Loucy (cell line): ENCODE measurements at regions not wholly inside any gene's neighbourhood (a gene's known extent, or its start where the extent isn't known, plus 50 kb on each side); places are given as distances from the start of the nearest gene placed in this dataset.

ENCODE experiments used
- H2AFZ ChIP-seq: fragments of 200-600 bp; sonication (generic); 2 replicates; pipeline ENCODE4 v1.6.0; 2016; ENCODE audit warnings: antibody characterized with exemption, mild to moderate bottlenecking, low read length, moderate library complexity
- H3F3A ChIP-seq: fragments of 200-600 bp; 2 replicates; pipeline ENCODE4 v1.6.0; 2016; ENCODE audit warnings: antibody characterized with exemption, low read depth, mild to moderate bottlenecking
- H3K27me3 ChIP-seq: fragments of 200-600 bp; sonication (generic); 2 replicates; pipeline ENCODE4 v1.6.1; 2014; ENCODE audit warnings: low read length, mild to moderate bottlenecking; ENCODE audit not compliant: insufficient read depth, poor library complexity, severe bottlenecking
- H3K36me3 ChIP-seq: fragments of 200-600 bp; sonication (generic); 2 replicates; pipeline ENCODE4 v1.6.1; 2016; ENCODE audit warnings: low read length; ENCODE audit not compliant: insufficient read depth
- H3K4me1 ChIP-seq: fragments of 200-600 bp; sonication (generic); 2 replicates; pipeline ENCODE4 v1.5.1; 2014; ENCODE audit warnings: low read length, mild to moderate bottlenecking; ENCODE audit not compliant: insufficient read depth, poor library complexity, severe bottlenecking
- H3K4me2 ChIP-seq: fragments of 200-600 bp; sonication (generic); 2 replicates; pipeline ENCODE4 v1.6.0; 2014; ENCODE audit warnings: antibody characterized with exemption, low read length, low read depth, mild to moderate bottlenecking; ENCODE audit not compliant: poor library complexity, severe bottlenecking
- H3K4me3 ChIP-seq: fragments of 200-600 bp; sonication (generic); 2 replicates; pipeline ENCODE4 v1.5.1; 2014; ENCODE audit warnings: low read length, mild to moderate bottlenecking, mixed read lengths; ENCODE audit not compliant: poor library complexity, severe bottlenecking
- H3K79me2 ChIP-seq: fragments of 200-600 bp; sonication (generic); 2 replicates; pipeline ENCODE4 v1.6.1; 2014; ENCODE audit warnings: low read length; ENCODE audit not compliant: insufficient read depth
- H3K9ac ChIP-seq: fragments of 200-600 bp; sonication (generic); 2 replicates; pipeline ENCODE4 v1.6.0; 2014; ENCODE audit warnings: mild to moderate bottlenecking, low read depth, low read length, moderate library complexity; ENCODE audit not compliant: poor library complexity, severe bottlenecking
- H3K9me2 ChIP-seq: fragments of 200-600 bp; sonication (generic); replicated peaks from 2 replicates; pipeline ENCODE4 v1.6.1; 2016; ENCODE audit warnings: low read depth, low read length, mixed read lengths
- H3K9me3 ChIP-seq: fragments of 200-600 bp; sonication (generic); 2 replicates; pipeline ENCODE4 v1.6.1; 2014; ENCODE audit warnings: mild to moderate bottlenecking, antibody characterized with exemption, low read length, low read depth; ENCODE audit not compliant: insufficient read depth
- H4K20me1 ChIP-seq: fragments of 200-600 bp; sonication (generic); 2 replicates; pipeline ENCODE4 v1.6.0; 2014; ENCODE audit warnings: antibody characterized with exemption, low read length, mild to moderate bottlenecking; ENCODE audit not compliant: insufficient read depth, poor library complexity, severe bottlenecking
- EZH2phosphoT487 ChIP-seq: fragments of 200-600 bp; IDR thresholded peaks from 2 replicates; pipeline ENCODE4 v1.6.1; 2018; ENCODE audit warnings: antibody characterized with exemption, mild to moderate bottlenecking, moderate library complexity, borderline replicate concordance
- TF ChIP-seq, protein P1 (sequence below): fragments of 200-600 bp; sonication (generic); conservative IDR thresholded peaks from 2 replicates; pipeline ENCODE4 v1.5.1; 2014; ENCODE audit warnings: mild to moderate bottlenecking, antibody characterized with exemption, low read length

- Histone ChIP-seq H3K4me3 (no peak overlapping the region), H3K36me3 (no peaks in the 10 kb centered on the region), H3K9ac (no peak overlapping the region), H3K4me2 (no peak overlapping the region), H3K9me2 (no peaks in the 10 kb centered on the region), H3K79me2 (no peaks in the 10 kb centered on the region), H4K20me1 (no peaks in the 10 kb centered on the region), H3K4me1 (no peaks in the 10 kb centered on the region), H3F3A (no peaks in the 10 kb centered on the region), H3K27me3 (no peaks in the 10 kb centered on the region), H2AFZ (no peak overlapping the region), H3K9me3 (no peaks in the 10 kb centered on the region)
- no peak for TF ChIP-seq EZH2phosphoT487
- TF ChIP-seq, protein P1, sequence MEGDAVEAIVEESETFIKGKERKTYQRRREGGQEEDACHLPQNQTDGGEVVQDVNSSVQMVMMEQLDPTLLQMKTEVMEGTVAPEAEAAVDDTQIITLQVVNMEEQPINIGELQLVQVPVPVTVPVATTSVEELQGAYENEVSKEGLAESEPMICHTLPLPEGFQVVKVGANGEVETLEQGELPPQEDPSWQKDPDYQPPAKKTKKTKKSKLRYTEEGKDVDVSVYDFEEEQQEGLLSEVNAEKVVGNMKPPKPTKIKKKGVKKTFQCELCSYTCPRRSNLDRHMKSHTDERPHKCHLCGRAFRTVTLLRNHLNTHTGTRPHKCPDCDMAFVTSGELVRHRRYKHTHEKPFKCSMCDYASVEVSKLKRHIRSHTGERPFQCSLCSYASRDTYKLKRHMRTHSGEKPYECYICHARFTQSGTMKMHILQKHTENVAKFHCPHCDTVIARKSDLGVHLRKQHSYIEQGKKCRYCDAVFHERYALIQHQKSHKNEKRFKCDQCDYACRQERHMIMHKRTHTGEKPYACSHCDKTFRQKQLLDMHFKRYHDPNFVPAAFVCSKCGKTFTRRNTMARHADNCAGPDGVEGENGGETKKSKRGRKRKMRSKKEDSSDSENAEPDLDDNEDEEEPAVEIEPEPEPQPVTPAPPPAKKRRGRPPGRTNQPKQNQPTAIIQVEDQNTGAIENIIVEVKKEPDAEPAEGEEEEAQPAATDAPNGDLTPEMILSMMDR: no peak
These were observed 447.0 kb upstream of the TCF4 start for GRCh38 chr18:56034949-56035348.

DNA sequence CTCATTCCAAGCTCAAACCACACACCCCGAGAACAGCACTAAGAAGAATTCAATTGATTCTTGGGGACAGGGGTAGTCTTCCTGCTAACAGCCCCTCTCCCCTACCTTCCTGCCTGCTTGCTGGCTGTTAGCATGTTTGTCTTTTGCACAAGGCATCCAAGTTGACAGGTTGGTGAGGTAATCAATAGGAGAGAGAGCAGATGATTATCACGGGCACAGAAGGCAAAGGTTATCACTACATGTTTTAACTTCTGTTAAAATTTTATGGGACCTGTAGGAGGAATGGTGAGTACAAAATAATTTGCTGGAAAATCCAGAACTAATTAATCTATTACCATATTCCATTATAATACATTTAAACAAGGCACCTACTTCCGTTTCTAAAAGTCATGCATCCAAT lies 442.1 kb upstream of the TCF4 start:
- Histone ChIP-seq H3K9me2 (no peaks in the 10 kb centered on the region), H3K36me3 (no peaks in the 10 kb centered on the region), H3K4me1 (no peaks in the 10 kb centered on the region), H2AFZ (no peak overlapping the region), H3K4me3 (no peak overlapping the region), H3K4me2 (no peak overlapping the region), H3K27me3 (no peaks in the 10 kb centered on the region), H3K9ac (no peak overlapping the region), H3K79me2 (no peaks in the 10 kb centered on the region), H3F3A (no peaks in the 10 kb centered on the region), H3K9me3 (no peaks in the 10 kb centered on the region), H4K20me1 (no peaks in the 10 kb centered on the region)
- TF ChIP-seq, protein P1: no peak
- TF ChIP-seq EZH2phosphoT487: no peak

- Histone ChIP-seq H3K79me2 (no peaks in the 10 kb centered on the region), H3K4me1 (no peaks in the 10 kb centered on the region), H3K27me3 (no peaks in the 10 kb centered on the region), H3K9me2 (no peaks in the 10 kb centered on the region), H4K20me1 (no peaks in the 10 kb centered on the region), H3F3A (no peaks in the 10 kb centered on the region), H3K36me3 (no peaks in the 10 kb centered on the region), H3K9me3 (no peaks in the 10 kb centered on the region), H3K9ac (no peak overlapping the region), H3K4me3 (no peak overlapping the region), H3K4me2 (no peak overlapping the region), H2AFZ (no peak overlapping the region)
- TF ChIP-seq EZH2phosphoT487: no peak
- TF ChIP-seq, protein P1: no peak
These were observed 440.5 kb upstream of the TCF4 start for GRCh38 chr18:56028514-56028913.
